ENCODE measurements at regions not wholly inside any gene's neighbourhood (a gene's known extent, or its start where the extent isn't known, plus 50 kb on each side); places are given as distances from the start of the nearest gene placed in this dataset.

DNA sequence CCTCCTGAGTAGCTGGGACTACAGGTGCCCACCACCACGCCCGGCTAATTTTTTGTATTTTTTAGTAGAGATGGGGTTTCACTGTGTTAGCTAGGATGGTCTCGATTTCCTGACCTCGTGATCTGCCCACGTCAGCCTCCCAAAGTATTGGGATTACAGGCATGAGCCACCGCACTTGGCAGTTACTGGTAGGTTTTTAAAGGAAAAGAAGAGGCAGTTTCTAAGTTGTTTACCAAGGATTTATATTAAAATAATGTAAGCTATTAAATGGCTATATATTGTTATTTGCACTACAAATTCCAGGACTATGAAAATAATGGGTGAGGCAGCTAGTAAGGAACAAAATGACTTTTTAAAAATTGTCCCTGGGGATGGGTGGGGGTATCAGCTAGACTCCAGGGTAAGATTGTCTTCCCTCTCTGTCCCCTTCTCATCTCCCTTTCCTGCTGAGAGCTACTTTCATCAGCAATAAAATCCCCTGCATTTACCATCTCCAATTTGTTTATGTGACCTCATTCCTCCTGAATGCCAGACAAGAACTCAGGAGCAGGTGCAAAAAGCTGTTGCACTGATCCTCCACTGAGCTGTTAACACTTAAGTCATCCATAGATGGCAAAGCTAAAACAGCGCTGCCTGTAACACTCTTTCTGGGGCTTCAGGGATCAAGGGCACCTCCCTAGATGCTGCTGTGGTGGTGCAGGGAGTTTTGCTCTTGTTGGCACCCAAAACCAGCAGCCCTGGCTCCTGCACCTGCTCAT, 165.2 kb downstream of the ZPLD1 start:
- no peak for DNase-seq (ENCODE audit: low read depth in 2 of 2)

GRCh38 chr3:102605153-102605552, 170.3 kb downstream of the ZPLD1 start:
- DNase-seq (ENCODE audit: low read depth in 2 of 2), result no peak

GRCh38 chr3:102608875-102609274, 174.1 kb downstream of the ZPLD1 start:
- no peak for DNase-seq (ENCODE audit: low read depth in 2 of 2)

DNA sequence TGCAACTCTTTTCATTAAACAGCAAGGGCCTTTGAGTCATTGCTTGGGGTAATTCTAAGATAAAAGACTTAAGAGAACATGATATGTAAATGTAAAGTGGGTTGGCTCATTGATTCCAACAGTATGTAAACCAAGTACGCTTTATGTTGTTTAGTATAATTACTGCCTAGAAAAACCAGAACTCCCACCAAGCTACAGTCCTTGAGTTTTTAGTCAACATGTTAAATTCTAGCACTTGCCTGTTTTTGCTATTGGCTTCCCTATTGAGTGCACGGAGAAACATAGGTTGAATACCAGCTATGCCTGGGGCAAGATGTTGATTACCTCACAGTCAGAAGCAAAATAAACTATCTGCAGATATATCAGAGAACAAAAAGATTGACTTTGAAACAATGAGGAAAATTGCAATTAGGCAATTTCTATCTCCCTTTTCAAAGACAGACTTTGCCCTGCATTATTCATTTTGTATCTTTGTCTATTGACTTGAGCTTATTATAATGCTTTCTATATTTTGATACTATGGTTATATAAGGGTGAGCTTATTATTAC, 179.3 kb downstream of the ZPLD1 start:
- no peak for DNase-seq (ENCODE audit: low read depth in 2 of 2)

GRCh38 chr3:102614585-102614984, 179.8 kb downstream of the ZPLD1 start:
- no peak for DNase-seq (ENCODE audit: low read depth in 2 of 2)

DNA sequence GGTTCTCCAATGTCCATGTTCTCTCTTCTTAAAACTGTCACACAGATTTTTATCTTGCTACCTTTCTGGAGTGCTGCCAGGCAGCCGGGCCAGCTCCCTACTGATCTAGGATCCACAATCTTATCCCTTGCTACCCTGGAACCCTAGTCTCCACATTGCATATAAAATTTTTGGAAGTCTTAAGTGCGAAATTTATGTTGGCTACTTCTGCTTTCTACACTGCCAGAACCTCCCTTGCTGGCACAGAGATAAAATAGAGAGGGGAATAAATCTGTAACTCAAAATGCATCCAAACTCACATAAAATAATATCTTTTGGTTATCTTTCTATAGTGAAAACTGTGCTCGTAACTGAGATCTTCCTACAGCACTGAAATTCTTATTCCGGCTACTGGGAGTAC, 182.6 kb downstream of the ZPLD1 start:
- DNase-seq (ENCODE audit: low read depth in 2 of 2), result no peak

DNA sequence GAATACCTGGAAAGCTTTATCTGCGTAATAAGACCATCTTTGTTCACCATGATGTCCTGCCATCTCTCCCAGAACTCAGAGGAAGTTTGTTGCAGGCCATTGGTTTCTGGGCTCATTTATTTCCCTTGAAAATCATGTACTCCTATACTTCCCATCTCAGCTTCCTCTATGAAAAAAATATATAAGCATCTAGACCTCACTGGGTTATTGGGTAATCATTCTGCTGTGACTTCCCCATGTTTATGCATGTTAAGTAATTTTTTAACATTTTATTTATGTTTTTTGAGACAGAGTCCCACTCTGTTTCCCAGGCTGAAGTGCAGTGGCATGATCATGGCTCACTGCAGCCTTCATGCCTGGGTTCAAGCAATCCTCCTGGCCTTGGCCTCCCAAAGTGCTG, 184.5 kb downstream of the ZPLD1 start:
- no peak for DNase-seq (ENCODE audit: low read depth in 2 of 2)

DNA sequence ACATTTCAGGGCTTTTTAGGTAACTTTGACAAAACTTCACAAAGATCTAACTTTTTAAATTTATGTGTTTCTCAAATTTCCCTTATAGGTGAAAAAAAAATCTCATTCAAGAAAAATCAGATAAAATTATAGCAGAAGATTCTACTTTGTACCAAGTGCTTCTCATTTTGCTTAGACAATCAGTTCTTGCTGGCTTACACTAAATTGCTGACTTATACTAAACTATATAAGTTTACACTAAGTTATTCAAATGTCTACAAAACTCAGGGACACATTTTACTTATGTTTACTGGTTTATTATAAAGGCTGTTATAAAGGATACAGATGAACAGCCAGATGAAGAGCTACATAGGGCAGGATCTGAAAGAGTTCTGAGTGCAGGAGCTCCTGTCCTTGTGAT, 195.1 kb downstream of the ZPLD1 start:
- DNase-seq (ENCODE audit: low read depth in 2 of 2), result no peak

- DNase-seq (ENCODE audit: low read depth in 2 of 2), result no peak
Measured at GRCh38 chr3:102630531-102630930, 195.7 kb downstream of the ZPLD1 start.

- no peak for DNase-seq (ENCODE audit: low read depth in 2 of 2)
Measured at GRCh38 chr3:102643546-102643945, 208.7 kb downstream of the ZPLD1 start.

DNA sequence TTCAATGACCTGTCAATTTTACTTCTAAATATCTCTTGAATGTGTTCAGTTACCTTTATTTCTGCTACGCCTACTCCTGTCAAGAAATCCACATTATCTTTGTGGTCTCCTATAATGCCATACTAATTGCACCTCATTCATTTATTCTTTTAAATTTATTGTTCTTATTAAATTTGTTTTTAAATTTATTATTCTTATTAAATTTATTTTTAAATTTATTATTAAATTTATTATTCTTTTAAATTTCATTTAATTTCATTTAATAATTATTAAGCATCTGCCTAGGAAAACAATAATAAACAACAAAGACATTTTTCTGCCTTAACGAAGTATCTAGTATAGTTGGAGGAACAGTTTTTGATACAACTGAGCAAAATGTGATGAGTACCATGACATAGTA, 211.7 kb downstream of the ZPLD1 start:
- no peak for DNase-seq (ENCODE audit: low read depth in 2 of 2)

DNA sequence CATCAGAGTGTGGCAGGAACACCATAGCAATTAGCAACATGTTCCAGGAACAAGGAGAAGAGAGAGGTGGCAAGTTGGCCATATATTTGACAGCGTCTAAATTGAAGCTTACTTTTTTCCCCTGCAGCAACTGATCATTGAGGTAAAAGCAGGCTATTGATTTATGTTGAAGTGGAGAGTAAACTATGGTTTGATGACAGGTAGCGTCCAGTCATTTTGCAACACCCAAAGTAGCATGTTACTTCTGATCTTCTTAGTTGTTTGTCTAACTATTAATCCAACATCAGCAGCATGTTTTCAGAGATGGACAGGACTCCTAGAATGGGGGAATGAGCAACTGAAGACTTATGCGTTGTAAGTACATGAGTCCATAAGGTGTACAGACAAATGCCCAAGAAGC, 225.8 kb downstream of the ZPLD1 start:
- no peak for DNase-seq (ENCODE audit: low read depth in 2 of 2)

GRCh38 chr3:102661707-102662497, 227.1 kb downstream of the ZPLD1 start:
- DNase-seq (ENCODE audit: low read depth in 2 of 2), result no peak

- no peak for DNase-seq (ENCODE audit: low read depth in 2 of 2)
Measured at GRCh38 chr3:102662498-102662772, 227.6 kb downstream of the ZPLD1 start.

GRCh38 chr3:102664126-102664525, 229.3 kb downstream of the ZPLD1 start:
- DNase-seq (ENCODE audit: low read depth in 2 of 2), result no peak

DNA sequence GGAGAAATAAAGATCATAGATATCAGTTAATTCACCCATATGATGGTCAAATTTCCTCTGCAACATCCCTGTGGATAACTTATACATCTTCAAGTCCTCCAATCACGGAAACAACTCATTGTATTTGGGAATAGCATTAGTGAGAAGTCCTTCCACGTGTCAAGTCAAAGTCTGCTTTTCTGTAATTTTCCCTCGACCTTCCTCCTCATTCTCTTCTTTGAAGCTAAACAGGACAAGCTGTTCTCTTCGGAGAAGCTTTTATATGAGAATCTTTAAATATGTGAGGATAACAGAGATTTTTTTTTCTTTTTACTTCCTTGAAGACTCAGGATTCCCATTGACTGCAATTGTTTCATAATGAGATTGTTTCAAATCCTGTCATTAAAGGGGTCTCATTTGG, 230.4 kb downstream of the ZPLD1 start:
- DNase-seq (ENCODE audit: low read depth in 2 of 2), result no peak

DNA sequence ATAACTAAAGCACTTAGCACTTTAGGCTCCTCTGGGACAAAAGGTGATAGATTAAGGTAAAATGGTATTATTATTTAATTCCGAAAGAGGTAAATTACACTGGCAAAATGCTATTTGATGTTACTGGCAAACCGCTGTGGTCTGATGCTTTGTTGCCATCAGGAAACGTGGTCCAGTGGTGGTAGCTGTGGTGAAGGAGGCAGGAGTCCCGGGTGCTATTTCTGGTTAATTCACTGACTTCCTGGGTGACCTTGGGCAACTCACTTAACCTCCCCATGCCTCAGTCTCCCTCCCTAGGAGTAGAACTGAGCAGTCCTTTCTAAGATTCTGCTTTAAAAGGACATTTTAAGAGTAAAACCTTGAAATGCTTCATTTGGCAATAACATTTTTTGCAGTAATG, 233.4 kb downstream of the ZPLD1 start:
- DNase-seq (ENCODE audit: low read depth in 2 of 2), result no peak

DNA sequence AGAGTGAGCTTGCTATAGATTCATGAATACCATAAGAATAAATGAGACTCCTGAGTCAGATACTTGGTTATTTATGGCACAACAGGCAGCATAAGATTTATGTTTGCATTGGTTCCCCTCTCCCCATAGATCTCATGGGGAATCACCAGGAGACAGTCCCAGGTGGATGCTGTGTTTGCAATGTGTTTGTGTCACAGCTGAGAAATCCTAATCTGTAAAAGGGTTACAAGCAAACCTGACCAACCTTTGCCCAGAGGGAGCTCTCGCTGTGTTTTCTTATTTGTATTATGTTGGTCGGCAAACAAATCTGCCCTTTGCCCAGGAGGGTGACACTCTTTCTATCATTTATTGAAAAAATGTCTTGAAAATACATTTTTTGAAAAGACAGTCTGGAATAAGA, 236.2 kb downstream of the ZPLD1 start:
- no peak for DNase-seq (ENCODE audit: low read depth in 2 of 2)

GRCh38 chr3:102672305-102672704, 237.5 kb downstream of the ZPLD1 start:
- no peak for DNase-seq (ENCODE audit: low read depth in 2 of 2)

DNA sequence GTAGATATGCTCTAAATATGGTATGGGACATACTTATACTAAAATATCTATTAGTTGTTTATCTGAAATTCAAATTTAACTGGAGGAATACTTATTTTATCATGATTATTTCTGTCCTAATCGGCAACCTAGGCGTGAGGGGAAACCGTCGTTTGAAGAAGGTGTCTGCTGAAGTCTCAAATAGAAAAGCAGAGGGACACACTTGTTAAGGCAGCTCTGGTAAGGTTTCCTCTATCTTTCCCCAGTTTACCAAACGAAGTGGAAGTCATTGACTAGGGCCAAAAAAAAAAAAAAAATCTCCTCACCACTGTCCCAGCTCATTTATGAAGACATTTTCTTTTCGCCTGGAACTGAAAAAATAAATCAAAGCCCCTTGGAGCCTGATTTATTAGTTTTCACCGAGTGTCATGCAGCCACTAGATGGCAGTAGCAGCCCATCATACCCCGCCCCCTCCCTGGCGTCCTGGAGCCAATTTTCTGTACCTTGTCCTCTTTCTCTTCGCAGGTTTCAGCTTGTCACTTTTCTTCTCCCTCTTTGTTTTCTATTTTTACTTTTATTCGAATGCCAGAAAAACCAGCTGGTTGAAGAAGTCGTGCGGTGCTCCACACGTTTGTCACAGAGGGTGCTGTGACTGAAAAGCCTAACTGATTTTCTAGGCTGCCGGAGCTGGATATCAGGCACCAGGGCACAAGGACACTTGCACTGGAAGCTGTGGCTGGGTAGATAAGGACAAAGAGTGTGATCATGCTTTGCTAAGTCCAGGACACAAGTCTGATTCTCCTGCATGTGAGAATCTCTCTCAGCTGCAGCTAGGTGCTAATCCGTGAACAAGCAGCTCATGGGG, 238.7 kb downstream of the ZPLD1 start:
- DNase-seq (ENCODE audit: low read depth in 2 of 2), result peak; percentile 39 to 54

- no peak for DNase-seq (ENCODE audit: low read depth in 2 of 2)
Measured at GRCh38 chr3:102674284-102674683, 239.5 kb downstream of the ZPLD1 start.

GRCh38 chr3:102676424-102676823, 241.6 kb downstream of the ZPLD1 start:
- no peak for DNase-seq (ENCODE audit: low read depth in 2 of 2)

Measured in activated CD4-positive, alpha-beta T cell treated with anti-CD3 and anti-CD28 coated beads for 24 hours (primary cell).